ENCODE measurements at regions not wholly inside any gene's neighbourhood (a gene's known extent, or its start where the extent isn't known, plus 50 kb on each side); places are given as distances from the start of the nearest gene placed in this dataset.
"Not testable (repeated sequence)": the region's sequence is repeated elsewhere in the genome, so short reads cannot be mapped to it uniquely, and the experiment has no call there.

- no peak for DNase-seq (ENCODE audit: low read depth in 2 of 2)
Observed at GRCh38 chr14:30223966-30224365, 296.3 kb upstream of the PRKD1 start.

- no peak for DNase-seq (ENCODE audit: low read depth in 2 of 2)
Observed at GRCh38 chr14:30225176-30225575, 297.5 kb upstream of the PRKD1 start.

GRCh38 chr14:30227436-30227835, 299.8 kb upstream of the PRKD1 start:
- DNase-seq (ENCODE audit: low read depth in 2 of 2): no peak

- no peak for DNase-seq (ENCODE audit: low read depth in 2 of 2)
Observed at GRCh38 chr14:30227876-30228275, 300.2 kb upstream of the PRKD1 start.

GRCh38 chr14:30230719-30231118, 303.1 kb upstream of the PRKD1 start:
- DNase-seq (ENCODE audit: low read depth in 2 of 2): no peak

- no peak for DNase-seq (ENCODE audit: low read depth in 2 of 2)
Observed at GRCh38 chr14:30234966-30235365, 307.3 kb upstream of the PRKD1 start.

- no peak for DNase-seq (ENCODE audit: low read depth in 2 of 2)
Observed at GRCh38 chr14:30235485-30235884, 307.8 kb upstream of the PRKD1 start.

GRCh38 chr14:30238936-30239335, 311.3 kb upstream of the PRKD1 start:
- DNase-seq (ENCODE audit: low read depth in 2 of 2): no peak

- no peak for DNase-seq (ENCODE audit: low read depth in 2 of 2)
Observed at GRCh38 chr14:30240018-30240417, 312.4 kb upstream of the PRKD1 start.

GRCh38 chr14:30240685-30241084, 313.0 kb upstream of the PRKD1 start:
- DNase-seq (ENCODE audit: low read depth in 2 of 2): no peak

- DNase-seq (ENCODE audit: low read depth in 2 of 2): no peak
Observed at GRCh38 chr14:30242744-30243143, 315.1 kb upstream of the PRKD1 start.

GRCh38 chr14:30243207-30243606, 315.6 kb upstream of the PRKD1 start:
- no peak for DNase-seq (ENCODE audit: low read depth in 2 of 2)

- no peak for DNase-seq (ENCODE audit: low read depth in 2 of 2)
Observed at GRCh38 chr14:30243805-30244204, 315.2 kb upstream of the G2E3 start.

- not testable (repeated sequence) for DNase-seq (ENCODE audit: low read depth in 2 of 2)
Observed at GRCh38 chr14:30244348-30244747, 314.6 kb upstream of the G2E3 start.

GRCh38 chr14:30251017-30251416, 307.9 kb upstream of the G2E3 start:
- DNase-seq (ENCODE audit: low read depth in 2 of 2): no peak

GRCh38 chr14:30251557-30252100, 307.3 kb upstream of the G2E3 start:
- DNase-seq (ENCODE audit: low read depth in 2 of 2): no peak

GRCh38 chr14:30252151-30252550, 306.8 kb upstream of the G2E3 start:
- no peak for DNase-seq (ENCODE audit: low read depth in 2 of 2)

GRCh38 chr14:30252783-30253674, 305.9 kb upstream of the G2E3 start:
- DNase-seq (ENCODE audit: low read depth in 2 of 2): no peak

GRCh38 chr14:30256627-30257026, 302.3 kb upstream of the G2E3 start:
- no peak for DNase-seq (ENCODE audit: low read depth in 2 of 2)

GRCh38 chr14:30257946-30258661, 300.9 kb upstream of the G2E3 start:
- DNase-seq (ENCODE audit: low read depth in 2 of 2): no peak

GRCh38 chr14:30260833-30261607, 297.9 kb upstream of the G2E3 start:
- DNase-seq (ENCODE audit: low read depth in 2 of 2): no peak

- DNase-seq (ENCODE audit: low read depth in 2 of 2): no peak
Observed at GRCh38 chr14:30264161-30264560, 294.8 kb upstream of the G2E3 start.

Measured in stimulated activated CD4-positive, alpha-beta T cell treated with anti-CD3 and anti-CD28 coated beads, Interleukin-1b, Interleukin-23, amount 100 ng/mL, for 4 hours (primary cell).